Esophagus muscularis mucosa (tissue), 4 donors: ENCODE measurements at regions not wholly inside any gene's neighbourhood (a gene's known extent, or its start where the extent isn't known, plus 50 kb on each side); places are given as distances from the start of the nearest gene placed in this dataset.

Experiments used
- DNase-seq: peaks from one replicate; pipeline ENCODE4 v3.0.0-alpha.2; 2017; ENCODE audit errors: extremely low spot score
- H3K27ac ChIP-seq, 4 donors: fragments of 200-600 bp; sonication (generic); replicated peaks in 1 of 4; 1 replicate in 3 of 4; 2 replicates in 1 of 4; pipeline ENCODE4 v1.5.1; 2016 to 2019; ENCODE audit warnings: mild to moderate bottlenecking in 1 of 4
- H3K27me3 ChIP-seq, 4 donors: fragments of 200-600 bp; sonication (generic); one replicate each; pipeline versions ENCODE4 v1.5.1 to v1.6.0; 2016 to 2019
- H3K36me3 ChIP-seq, 4 donors: fragments of 200-600 bp; sonication (generic); one replicate each; pipeline ENCODE4 v1.5.1; 2016 to 2019
- H3K4me1 ChIP-seq, 4 donors: fragments of 200-600 bp; sonication (generic); one replicate each; pipeline ENCODE4 v1.5.1; 2016 to 2019
- H3K4me3 ChIP-seq, 4 donors: fragments of 200-600 bp; sonication (generic); 1 replicate in 2 of 4; 2 replicates in 2 of 4; pipeline ENCODE4 v1.5.1; 2016 to 2019; ENCODE audit warnings: mild to moderate bottlenecking in 4 of 4, moderate library complexity in 1 of 4
- H3K9me3 ChIP-seq, 4 donors: fragments of 200-600 bp; sonication (generic); 1 replicate in 3 of 4; 2 replicates in 1 of 4; pipeline ENCODE4 v1.5.1; 2016 to 2019
- CTCF ChIP-seq, 3 experiments: fragments of 200-600 bp in 2 of 3; fragments of 450-650 bp in 1 of 3; sonication (generic) in 2 of 3; IDR thresholded peaks; one replicate each; pipeline ENCODE4 v1.5.1; 2017 to 2019; ENCODE audit warnings: antibody characterized with exemption in 3 of 3, mild to moderate bottlenecking in 2 of 3, moderate library complexity in 1 of 3
- EP300 ChIP-seq: sonication (generic); formaldehyde crosslinking; IDR thresholded peaks from one replicate; pipeline ENCODE4 v1.6.1; 2017; ENCODE audit warnings: antibody characterized with exemption
- POLR2A ChIP-seq: fragments of 450-650 bp; IDR thresholded peaks from one replicate; pipeline ENCODE4 v1.6.1; 2017; ENCODE audit warnings: antibody characterized with exemption, moderate library complexity, mild to moderate bottlenecking, low read depth
- POLR2AphosphoS5 ChIP-seq, 2 donors: sonication (generic); formaldehyde crosslinking; IDR thresholded peaks; one replicate each; pipeline ENCODE4 v1.6.1; 2017; ENCODE audit warnings: antibody characterized with exemption in 2 of 2
- WGBS: methylation state at CpG from one replicate; pipeline ENCODE4 v1.1.5; 2018; 5-methylcytosine and 5-hydroxymethylcytosine counted together
- intact Hi-C: fragments of 100-400 bp; cut with DNase I; formaldehyde crosslinking; loops from one replicate; pipeline ENCODE4 v1.15.1; 2023

- no peak overlapping the region for H3K4me3 ChIP-seq
- H3K27ac ChIP-seq, result no peak overlapping the region
- TF ChIP-seq POLR2A (no peak), CTCF (IDR thresholded peaks at IDR 0.05) (no peak), EP300 (no peak), POLR2AphosphoS5 (IDR thresholded peaks at IDR 0.05) (no peak)
- H3K27me3 ChIP-seq, result no peaks in the 10 kb centered on the region
- H3K4me1 ChIP-seq, result no peaks in the 10 kb centered on the region
- no peaks in the 10 kb centered on the region for H3K9me3 ChIP-seq
- WGBS, result 88% methylated on average over 5 of the region's 5 CpGs
- no peaks in the 10 kb centered on the region for H3K36me3 ChIP-seq
- intact Hi-C loops, result no loop called here
- DNase-seq, result no peak
Measured at GRCh38 chr1:233730380-233730779, 116.5 kb downstream of the KCNK1 start.

- TF ChIP-seq POLR2AphosphoS5 (IDR thresholded peaks at IDR 0.05), result no peak
- TF ChIP-seq EP300, result no peak
- no peak for TF ChIP-seq POLR2A
- TF ChIP-seq CTCF (IDR thresholded peaks at IDR 0.05), result no peak
- H3K9me3 ChIP-seq, result no peaks in the 10 kb centered on the region
- no peaks in the 10 kb centered on the region for H3K4me1 ChIP-seq
- H3K27me3 ChIP-seq, result no peaks in the 10 kb centered on the region
- no peak overlapping the region for H3K27ac ChIP-seq
- 64% methylated on average over 5 of the region's 5 CpGs for WGBS
- H3K4me3 ChIP-seq, result no peak overlapping the region
- no peaks in the 10 kb centered on the region for H3K36me3 ChIP-seq
- no peak for DNase-seq
- intact Hi-C loops, result no loop called here
Measured at GRCh38 chr1:233730809-233731208, 116.9 kb downstream of the KCNK1 start.

DNA sequence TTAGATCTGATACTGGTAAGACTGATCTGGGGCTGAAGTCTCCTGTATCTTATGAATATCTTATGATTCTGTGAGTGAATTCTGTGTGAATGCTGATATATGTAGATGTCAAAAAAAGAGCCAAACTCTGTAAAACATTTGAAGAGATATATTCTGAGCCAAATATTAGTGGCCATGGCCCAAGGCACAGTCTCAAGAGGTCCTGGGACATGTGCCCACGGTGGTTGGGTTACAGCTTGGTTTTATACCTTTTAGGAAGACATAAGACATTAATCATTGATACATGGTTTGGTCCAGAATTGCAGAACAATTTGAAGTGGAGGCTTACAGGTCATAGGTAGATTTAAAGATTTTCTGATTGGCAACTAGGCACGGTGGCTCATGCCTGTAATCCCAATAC is 118.3 kb downstream of the KCNK1 start:
- DNase-seq, result no peak
- no peaks in the 10 kb centered on the region for H3K27me3 ChIP-seq
- H3K9me3 ChIP-seq, result no peaks in the 10 kb centered on the region
- TF ChIP-seq EP300 (no peak), POLR2AphosphoS5 (IDR thresholded peaks at IDR 0.05) (no peak), CTCF (IDR thresholded peaks at IDR 0.05) (no peak), POLR2A (no peak)
- no peaks in the 10 kb centered on the region for H3K4me1 ChIP-seq
- 88% methylated on average over 2 of the region's 2 CpGs for WGBS
- no peaks in the 10 kb centered on the region for H3K36me3 ChIP-seq
- intact Hi-C loops, result no loop called here
- H3K4me3 ChIP-seq, result no peak overlapping the region
- no peak overlapping the region for H3K27ac ChIP-seq

GRCh38 chr1:233734456-233734855 is 120.5 kb downstream of the KCNK1 start:
- Histone ChIP-seq H3K9me3 (no peaks in the 10 kb centered on the region), H3K4me1 (no peaks in the 10 kb centered on the region), H3K4me3 (no peak overlapping the region), H3K27ac (no peak overlapping the region), H3K27me3 (no peaks in the 10 kb centered on the region), H3K36me3 (no peaks in the 10 kb centered on the region)
- TF ChIP-seq CTCF (IDR thresholded peaks at IDR 0.05) (no peak), POLR2AphosphoS5 (IDR thresholded peaks at IDR 0.05) (no peak), POLR2A (no peak), EP300 (no peak)
- intact Hi-C loops, result no loop called here
- 78% methylated on average over 7 of the region's 7 CpGs for WGBS
- no peak for DNase-seq

GRCh38 chr1:233735331-233735730 is 121.4 kb downstream of the KCNK1 start:
- TF ChIP-seq CTCF (IDR thresholded peaks at IDR 0.05) (no peak), POLR2AphosphoS5 (IDR thresholded peaks at IDR 0.05) (no peak), EP300 (no peak), POLR2A (no peak)
- WGBS, result 100% methylated on average over 1 of the region's 1 CpG
- Histone ChIP-seq H3K36me3 (no peaks in the 10 kb centered on the region), H3K27me3 (no peaks in the 10 kb centered on the region), H3K4me1 (no peaks in the 10 kb centered on the region), H3K4me3 (no peak overlapping the region), H3K27ac (no peak overlapping the region), H3K9me3 (no peaks in the 10 kb centered on the region)
- intact Hi-C loops, result no loop called here
- DNase-seq, result no peak
